ENCODE measurements at regions not wholly inside any gene's neighbourhood (a gene's known extent, or its start where the extent isn't known, plus 50 kb on each side); places are given as distances from the start of the nearest gene placed in this dataset.

DNA sequence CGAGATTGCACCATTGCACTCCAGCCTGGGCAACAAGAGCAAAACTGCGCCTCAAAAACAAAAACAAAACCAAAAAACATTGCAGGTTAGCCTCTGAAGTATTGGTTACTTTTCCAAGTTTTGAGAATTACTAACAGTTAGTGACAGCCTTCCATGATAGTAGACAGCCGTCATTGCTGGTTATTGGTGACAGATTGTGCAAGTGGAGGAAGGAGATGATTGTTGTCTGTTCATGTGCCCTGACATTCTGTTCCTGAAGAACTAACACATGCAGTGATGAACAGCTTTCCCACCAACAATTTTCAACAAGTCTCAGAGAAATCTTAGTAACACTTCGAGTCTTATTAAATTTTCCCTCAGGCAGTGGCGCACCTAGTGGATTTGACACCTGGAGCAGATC is 89.3 kb upstream of the NAP1L1 start:
- TF ChIP-seq CTCF (IDR thresholded peaks at IDR 0.05) (no peak), POLR2AphosphoS5 (IDR thresholded peaks at IDR 0.05) (no peak)
- no peaks in the 10 kb centered on the region for H3K27me3 ChIP-seq
- no peaks in the 10 kb centered on the region for H3K4me1 ChIP-seq
- H3K4me3 ChIP-seq: no peak overlapping the region
- H3K9me3 ChIP-seq: no peaks in the 10 kb centered on the region
- DNase-seq (ENCODE audit: low spot score in 2 of 2): no peak
- H3K36me3 ChIP-seq: no peaks in the 10 kb centered on the region
- no peak overlapping the region for H3K27ac ChIP-seq
- intact Hi-C loops (cut with DNase I; ENCODE audit: low total_unique reads): no loop called here

DNA sequence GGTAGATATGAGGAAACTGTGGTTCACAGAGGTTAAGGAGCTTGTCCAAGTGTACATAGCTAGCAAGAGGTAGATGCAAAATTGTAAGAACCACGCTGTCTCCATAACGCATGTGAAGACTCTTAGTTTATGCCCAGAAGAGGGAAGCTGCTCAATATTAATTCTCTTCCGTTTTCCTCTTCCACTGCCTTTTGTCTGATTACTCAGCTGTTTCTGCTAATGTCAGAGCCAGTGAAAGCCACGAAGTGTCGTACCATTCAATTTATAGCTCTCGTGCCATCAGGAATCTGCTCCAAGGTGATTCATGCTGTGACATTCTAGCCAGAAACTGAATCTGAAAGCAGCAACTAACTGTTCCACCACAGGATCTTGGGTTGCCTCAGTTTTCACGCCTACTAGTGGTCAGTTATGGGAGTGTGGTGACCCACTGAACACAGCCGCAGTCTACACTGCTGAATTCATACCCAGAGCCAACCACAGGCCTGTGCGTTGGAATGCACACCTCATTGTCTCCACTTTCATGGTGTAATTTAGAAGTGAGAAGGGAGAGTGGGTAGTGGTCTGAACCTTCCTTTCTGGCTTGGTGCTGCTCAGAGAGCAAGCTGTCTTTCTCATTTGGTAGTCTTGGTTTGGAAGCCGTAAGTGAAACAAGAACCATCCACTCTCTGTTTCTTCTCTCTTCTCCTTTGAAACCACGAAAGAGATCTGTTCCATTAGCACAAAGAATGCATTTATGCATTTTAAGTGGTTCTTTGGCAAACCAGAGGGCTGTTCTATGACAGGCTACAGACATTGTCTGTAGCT is 74.2 kb upstream of the NAP1L1 start:
- peak in 2 of 3 donors; percentile 10 to 18 for TF ChIP-seq CTCF (IDR thresholded peaks at IDR 0.05)
- no peak for TF ChIP-seq POLR2AphosphoS5 (IDR thresholded peaks at IDR 0.05)
- no peak for TF ChIP-seq POLR2A (IDR thresholded peaks at IDR 0.05)
- H3K27ac ChIP-seq: no peak overlapping the region
- intact Hi-C loops (cut with DNase I; ENCODE audit: low total_unique reads): no loop called here
- no peaks in the 10 kb centered on the region for H3K4me1 ChIP-seq
- no peaks in the 10 kb centered on the region for H3K36me3 ChIP-seq
- peak overlapping the region in 1 of 3 donors; percentile 4 for H3K4me3 ChIP-seq
- H3K27me3 ChIP-seq: no peaks in the 10 kb centered on the region
- H3K9me3 ChIP-seq: no peaks in the 10 kb centered on the region
- no peak for DNase-seq (ENCODE audit: low spot score in 2 of 2)

GRCh38 chr12:76156726-76157125 is 72.2 kb upstream of the NAP1L1 start:
- no peak overlapping the region for H3K4me3 ChIP-seq
- H3K27ac ChIP-seq: no peak overlapping the region
- no peaks in the 10 kb centered on the region for H3K36me3 ChIP-seq
- no peak for DNase-seq (ENCODE audit: low spot score in 2 of 2)
- no peaks in the 10 kb centered on the region for H3K4me1 ChIP-seq
- intact Hi-C loops (cut with DNase I; ENCODE audit: low total_unique reads): no loop called here
- TF ChIP-seq CTCF (IDR thresholded peaks at IDR 0.05) (no peak), POLR2AphosphoS5 (IDR thresholded peaks at IDR 0.05) (no peak), POLR2A (IDR thresholded peaks at IDR 0.05) (no peak)
- H3K27me3 ChIP-seq: no peaks in the 10 kb centered on the region
- no peaks in the 10 kb centered on the region for H3K9me3 ChIP-seq

- Histone ChIP-seq H3K4me1 (no peaks in the 10 kb centered on the region), H3K9me3 (no peaks in the 10 kb centered on the region), H3K4me3 (no peak overlapping the region), H3K36me3 (no peaks in the 10 kb centered on the region), H3K27ac (no peak overlapping the region), H3K27me3 (no peaks in the 10 kb centered on the region)
- intact Hi-C loops (cut with DNase I; ENCODE audit: low total_unique reads): no loop called here
- TF ChIP-seq POLR2A (IDR thresholded peaks at IDR 0.05): no peak
- no peak for TF ChIP-seq POLR2AphosphoS5 (IDR thresholded peaks at IDR 0.05)
- TF ChIP-seq CTCF (IDR thresholded peaks at IDR 0.05): no peak
- no peak for DNase-seq (ENCODE audit: low spot score in 2 of 2)
These were observed 71.8 kb upstream of the NAP1L1 start for GRCh38 chr12:76156314-76156713.

GRCh38 chr12:76155157-76155670 is 70.7 kb upstream of the NAP1L1 start:
- H3K9me3 ChIP-seq: no peaks in the 10 kb centered on the region
- no peak overlapping the region for H3K27ac ChIP-seq
- no peaks in the 10 kb centered on the region for H3K4me1 ChIP-seq
- H3K4me3 ChIP-seq: no peak overlapping the region
- H3K27me3 ChIP-seq: no peaks in the 10 kb centered on the region
- intact Hi-C loops (cut with DNase I; ENCODE audit: low total_unique reads): no loop called here
- no peak for DNase-seq (ENCODE audit: low spot score in 2 of 2)
- H3K36me3 ChIP-seq: no peaks in the 10 kb centered on the region
- TF ChIP-seq CTCF (IDR thresholded peaks at IDR 0.05): no peak
- TF ChIP-seq POLR2A (IDR thresholded peaks at IDR 0.05): no peak
- TF ChIP-seq POLR2AphosphoS5 (IDR thresholded peaks at IDR 0.05): no peak

Measured in breast epithelium (tissue), 4 donors.